Vagina (tissue), 2 donors: ENCODE measurements at regions not wholly inside any gene's neighbourhood (a gene's known extent, or its start where the extent isn't known, plus 50 kb on each side); places are given as distances from the start of the nearest gene placed in this dataset.

ENCODE experiments used
- CTCF ChIP-seq, 3 experiments: fragments of 450-650 bp in 2 of 3; fragments of 200-600 bp in 1 of 3; sonication (generic) in 1 of 3; IDR thresholded peaks; one replicate each; pipeline ENCODE4 v1.5.1; 2017 to 2019; ENCODE audit warnings: antibody characterized with exemption in 3 of 3, mild to moderate bottlenecking in 2 of 3, moderate library complexity in 2 of 3
- POLR2A ChIP-seq, 2 donors: fragments of 450-650 bp; IDR thresholded peaks; one replicate each; pipeline ENCODE4 v1.6.1; 2017; ENCODE audit warnings: antibody characterized with exemption in 2 of 2, mild to moderate bottlenecking in 2 of 2, moderate library complexity in 2 of 2
- POLR2AphosphoS5 ChIP-seq, 2 donors: sonication (generic); formaldehyde crosslinking; IDR thresholded peaks; one replicate each; pipeline ENCODE4 v1.9.0; 2017; ENCODE audit warnings: antibody characterized with exemption in 2 of 2, mild to moderate bottlenecking in 2 of 2, low read depth in 1 of 2; ENCODE audit not compliant: insufficient read depth in 1 of 2

DNA sequence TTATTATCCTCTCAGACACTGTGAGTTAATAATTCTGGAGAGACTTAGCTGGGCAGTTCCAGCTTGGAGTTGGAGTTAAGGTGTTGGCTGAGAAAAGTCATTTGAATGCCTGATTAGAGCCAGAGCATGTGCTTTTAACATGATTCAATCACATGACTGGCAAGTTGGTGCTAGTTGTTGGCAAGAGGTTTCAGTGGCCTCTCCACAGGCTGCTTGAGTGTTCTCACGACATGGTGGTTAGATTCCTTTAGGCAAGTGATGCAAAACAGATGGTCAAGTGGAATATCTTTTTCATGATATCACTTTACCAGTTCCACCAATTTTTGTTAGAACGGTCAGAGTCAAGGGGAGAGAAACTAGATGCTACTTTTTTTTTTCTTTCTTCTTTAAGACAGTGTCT, 262.7 kb upstream of the FN1 start:
- TF ChIP-seq CTCF (IDR thresholded peaks at IDR 0.05), result no peak
- TF ChIP-seq POLR2A (IDR thresholded peaks at IDR 0.05), result no peak
- no peak for TF ChIP-seq POLR2AphosphoS5 (IDR thresholded peaks at IDR 0.05; ENCODE audit: insufficient read depth in 1 of 2, low read depth in 1 of 2)
